Hepatic stellate cell (primary cell): ENCODE measurements at regions not wholly inside any gene's neighbourhood (a gene's known extent, or its start where the extent isn't known, plus 50 kb on each side); places are given as distances from the start of the nearest gene placed in this dataset.

Source experiments
- DNase-seq: peaks from one replicate; pipeline ENCODE4 v3.0.0; 2011; ENCODE audit warnings: low spot score

- no peak for DNase-seq
Observed at GRCh38 chr9:14031810-14032209, 282.1 kb downstream of the NFIB start.

- DNase-seq: no peak
Observed at GRCh38 chr9:14031060-14031414, 282.9 kb downstream of the NFIB start.

DNA sequence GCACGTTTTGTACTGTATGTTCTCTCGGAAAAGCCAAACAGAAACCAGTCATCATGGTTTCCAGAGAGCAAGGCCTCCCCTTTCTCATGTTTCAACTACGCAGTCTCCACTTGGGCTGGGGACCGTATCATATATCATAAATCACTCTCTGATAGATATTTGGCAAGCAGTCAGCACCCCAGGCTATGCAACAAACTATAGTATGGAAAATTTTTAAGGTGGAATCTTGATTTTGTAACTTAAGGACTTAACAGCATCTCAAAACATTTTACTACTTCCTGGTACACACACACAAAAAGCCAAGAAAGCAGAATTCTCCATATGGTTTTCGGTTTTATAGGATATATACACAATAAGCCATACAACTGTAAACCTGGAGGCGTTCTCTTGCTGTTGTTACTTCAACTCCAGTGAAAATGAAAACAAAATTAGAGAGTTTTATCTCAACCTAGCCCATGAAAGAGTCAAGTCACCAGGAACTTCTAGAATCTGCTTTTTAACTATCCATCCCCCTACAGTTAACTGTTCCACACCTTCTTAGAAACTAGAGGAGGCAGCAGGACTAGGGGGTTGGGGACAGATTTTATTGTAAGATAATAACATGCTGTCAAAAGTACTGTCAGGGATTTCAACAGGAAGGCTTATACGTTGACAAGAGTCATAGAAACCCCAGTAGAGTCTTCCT lies 283.4 kb downstream of the NFIB start:
- no peak for DNase-seq

GRCh38 chr9:14029806-14030374 lies 284.1 kb downstream of the NFIB start:
- DNase-seq: no peak

DNA sequence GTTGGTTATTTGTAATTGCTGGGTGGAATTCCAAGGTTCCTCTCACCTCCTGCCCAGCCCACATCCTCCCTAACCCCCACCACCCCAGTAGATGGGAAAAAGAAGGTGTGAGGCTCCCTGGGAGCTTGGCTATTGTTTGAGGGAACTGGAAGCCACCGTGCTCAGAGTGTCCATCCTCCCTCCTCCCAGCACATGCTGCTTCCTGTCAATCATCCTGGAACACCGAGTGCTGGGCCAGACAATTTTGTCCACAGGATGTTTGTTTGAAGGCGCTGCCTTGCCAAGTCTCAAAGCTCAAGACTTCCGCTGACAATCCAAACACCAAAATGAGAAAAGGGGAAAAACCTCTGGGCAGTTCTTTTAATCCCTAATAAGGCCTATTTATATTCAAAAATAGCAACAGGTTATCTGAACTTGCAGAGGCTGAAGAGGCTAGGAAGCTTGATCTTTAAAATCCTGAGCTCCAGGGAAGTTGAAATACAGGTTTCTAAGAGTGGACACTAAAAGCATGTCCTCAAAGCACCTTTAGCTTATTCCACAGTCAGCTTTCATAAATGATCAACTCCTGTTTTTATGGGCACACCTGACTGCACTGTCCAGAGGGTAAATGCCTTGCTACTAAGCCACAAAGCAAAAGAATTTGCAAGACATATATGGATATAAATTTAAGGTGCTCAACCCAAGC lies 286.7 kb downstream of the NFIB start:
- DNase-seq: no peak

GRCh38 chr9:14025741-14026140 lies 288.2 kb downstream of the NFIB start:
- DNase-seq: no peak

GRCh38 chr9:14023285-14023684 lies 290.7 kb downstream of the NFIB start:
- DNase-seq: no peak

GRCh38 chr9:14021871-14022525 lies 291.9 kb downstream of the NFIB start:
- DNase-seq: no peak

DNA sequence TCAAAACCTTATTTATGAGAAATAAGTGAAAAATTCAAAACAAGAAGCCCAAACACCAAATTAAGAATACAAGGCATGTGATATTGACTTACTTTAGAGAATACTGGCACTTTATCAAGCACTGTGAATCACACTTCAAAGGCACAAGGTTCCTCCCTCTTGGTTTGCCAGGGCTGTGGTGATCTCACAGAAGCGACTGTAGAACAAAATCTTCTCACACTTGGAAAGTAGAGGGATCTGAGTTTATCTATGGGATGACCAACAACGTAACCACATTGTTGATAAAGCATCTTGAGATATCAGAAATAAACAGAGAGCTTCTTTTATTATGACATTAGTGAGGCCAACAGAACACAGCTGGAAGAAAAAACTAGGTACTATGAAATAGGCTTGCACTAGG lies 295.9 kb downstream of the NFIB start:
- no peak for DNase-seq

DNA sequence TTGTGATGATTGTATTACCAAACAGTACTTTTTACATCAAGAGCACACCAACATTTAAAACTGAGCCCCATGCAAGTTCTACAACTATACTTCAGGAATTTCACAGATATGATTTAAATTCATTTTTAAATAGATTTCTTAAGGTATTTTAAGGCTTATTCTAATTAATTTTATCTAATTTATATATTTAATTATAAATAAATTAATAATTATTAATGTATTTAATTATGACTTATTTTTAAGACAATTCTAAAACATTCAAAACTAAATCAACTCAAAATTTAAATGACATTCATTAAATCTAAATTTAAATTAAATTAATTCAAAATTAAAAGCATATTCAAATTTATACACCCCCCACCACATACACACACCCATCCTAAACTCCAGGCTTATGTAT lies 299.2 kb downstream of the NFIB start:
- no peak for DNase-seq

DNA sequence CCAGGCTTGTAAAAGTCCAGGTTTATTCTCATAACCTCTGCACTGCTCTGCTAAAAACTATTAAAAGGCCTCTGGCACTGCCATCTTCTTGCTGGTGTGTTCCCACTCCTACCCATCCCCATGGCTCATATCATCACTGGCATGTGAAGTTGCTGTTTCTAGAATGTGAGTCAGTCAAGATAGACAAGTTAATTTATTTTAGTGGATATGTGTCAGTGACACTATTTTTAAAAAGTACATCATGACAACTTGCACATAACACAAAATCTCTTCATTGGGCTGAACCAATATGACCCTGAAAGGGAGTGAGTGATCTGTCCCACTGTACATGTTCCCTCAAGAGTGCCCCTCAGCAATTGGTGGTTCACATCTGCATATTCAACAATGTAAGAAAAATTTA lies 299.7 kb downstream of the NFIB start:
- no peak for DNase-seq

GRCh38 chr9:14011799-14012560 lies 302.0 kb downstream of the NFIB start:
- no peak for DNase-seq

DNA sequence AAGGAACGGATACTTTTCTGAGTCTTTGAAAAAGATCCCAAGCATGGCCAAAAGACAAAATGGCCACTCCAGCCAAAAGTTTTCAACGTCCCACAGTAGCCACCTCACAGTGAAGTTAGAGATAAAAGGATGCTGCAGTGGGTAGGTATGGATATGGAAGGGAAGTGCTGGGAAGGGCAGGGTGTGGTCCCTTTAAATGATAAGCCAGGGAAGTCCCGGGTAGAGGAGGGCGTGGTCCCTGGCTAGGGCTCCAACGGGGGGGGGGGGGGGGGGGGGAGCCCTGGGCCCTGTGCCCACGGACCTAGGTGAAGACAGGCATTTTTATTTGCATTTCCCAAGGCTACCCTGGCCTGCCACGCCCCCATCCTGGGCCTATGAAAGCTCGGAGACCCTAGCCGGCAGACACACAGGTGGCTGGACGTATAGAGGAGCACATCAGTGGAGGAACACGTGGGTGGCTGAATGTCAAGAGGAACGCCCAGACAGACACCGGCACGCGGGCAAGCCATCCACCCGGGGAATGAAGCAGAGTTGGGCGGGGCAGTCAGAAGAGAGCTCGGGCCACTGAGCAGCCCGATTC lies 306.7 kb downstream of the NFIB start:
- DNase-seq: no peak

GRCh38 chr9:14006386-14007187 lies 307.4 kb downstream of the NFIB start:
- no peak for DNase-seq

DNA sequence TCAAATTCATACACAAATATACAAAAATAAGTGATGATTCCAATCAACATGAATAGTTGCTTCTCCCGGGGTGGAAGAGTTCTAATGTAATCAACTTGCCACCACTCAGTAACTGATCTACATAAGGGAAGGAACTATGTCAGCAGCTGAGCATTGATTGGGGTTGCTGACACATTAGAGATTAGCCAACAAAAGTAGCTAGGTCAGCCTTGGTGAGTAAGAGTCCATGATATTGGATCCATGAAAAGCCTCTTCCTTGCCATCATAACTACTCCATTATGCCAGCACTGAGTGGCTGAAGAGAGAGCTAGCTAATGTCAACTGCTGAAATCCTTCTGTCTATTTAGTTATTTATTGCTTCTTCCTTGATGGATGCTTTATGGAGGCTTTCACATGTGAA lies 309.8 kb downstream of the NFIB start:
- no peak for DNase-seq

- DNase-seq: no peak
Observed at GRCh38 chr9:13994240-13994639, 319.7 kb downstream of the NFIB start.

DNA sequence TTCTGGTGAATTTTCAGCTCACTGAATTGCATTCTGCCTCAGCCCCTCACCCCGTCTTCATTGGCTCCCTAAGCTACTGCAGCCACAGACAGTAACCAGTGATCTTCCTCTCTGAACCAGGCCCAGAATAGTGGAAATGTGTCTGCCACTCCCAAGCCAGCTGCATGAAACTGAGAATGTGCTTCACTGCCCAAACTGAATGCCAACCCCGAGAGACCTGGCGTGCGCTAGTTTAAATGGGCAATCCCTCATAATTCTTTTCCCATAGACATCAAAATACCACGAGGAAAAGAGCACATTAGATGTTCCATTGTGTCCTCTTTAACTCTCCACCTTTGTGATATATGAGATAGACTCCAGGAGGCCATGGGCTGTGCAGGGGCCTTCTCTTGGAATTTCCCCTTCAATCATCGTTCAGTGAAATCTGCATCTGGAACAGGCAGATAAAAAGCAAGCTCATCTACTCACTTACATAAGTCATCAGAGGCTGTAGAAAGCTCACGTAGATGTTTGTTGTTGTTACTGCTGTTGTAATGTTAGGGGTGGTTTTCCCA lies 320.2 kb downstream of the NFIB start:
- no peak for DNase-seq

- no peak for DNase-seq
Observed at GRCh38 chr9:13992138-13993088, 321.5 kb downstream of the NFIB start.

GRCh38 chr9:13991395-13991794 lies 322.5 kb downstream of the NFIB start:
- DNase-seq: no peak

GRCh38 chr9:13990994-13991393 lies 322.9 kb downstream of the NFIB start:
- DNase-seq: no peak
